GM04503 (cell line): ENCODE measurements at regions not wholly inside any gene's neighbourhood (a gene's known extent, or its start where the extent isn't known, plus 50 kb on each side); places are given as distances from the start of the nearest gene placed in this dataset.
"Not testable (repeated sequence)": the region's sequence is repeated elsewhere in the genome, so short reads cannot be mapped to it uniquely, and the experiment has no call there.

ENCODE experiments used
- DNase-seq: peaks from one replicate; pipeline ENCODE4 v3.0.0-alpha.2; 2012; ENCODE audit warnings: low read depth

DNA sequence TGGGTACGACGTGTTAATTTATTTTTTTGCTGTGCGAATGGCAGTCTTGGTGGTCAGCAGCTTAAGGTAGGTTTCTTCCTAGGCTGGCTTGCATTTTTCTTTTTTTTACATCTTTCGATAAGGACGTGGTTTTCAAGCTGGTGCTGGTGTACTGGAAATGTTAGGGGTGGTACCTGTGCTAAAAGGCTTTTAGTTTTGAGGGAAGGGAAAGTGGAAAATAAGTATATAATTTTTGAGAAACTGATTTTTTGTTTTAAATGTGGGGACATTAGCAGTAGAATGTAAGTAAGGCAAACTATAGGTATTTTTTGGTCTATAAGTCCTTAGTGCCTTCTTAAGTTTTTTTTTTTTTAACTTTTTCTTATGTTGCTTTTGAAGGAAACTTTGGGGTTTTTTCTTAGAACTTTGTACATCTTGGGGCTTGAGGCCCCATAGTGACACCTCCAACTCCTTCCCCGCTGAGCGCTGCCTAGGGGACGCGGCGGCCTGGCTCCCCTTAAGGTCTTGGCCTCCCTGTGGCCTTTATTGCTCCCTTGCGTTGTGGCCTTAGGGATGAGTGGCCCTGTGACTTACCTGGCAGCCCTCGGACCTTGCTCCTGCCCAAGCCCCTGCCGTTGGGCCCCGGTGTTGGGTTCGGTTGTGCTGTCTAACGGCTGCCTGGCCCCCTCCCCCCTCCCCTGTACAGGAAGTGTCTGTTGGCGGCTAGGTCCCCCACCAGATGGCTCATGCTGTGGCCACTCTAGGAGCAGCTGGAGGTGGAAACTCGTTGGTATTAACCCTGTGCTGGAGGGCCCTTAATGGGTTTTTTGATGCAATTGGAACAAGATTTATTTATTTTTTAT is 88.0 kb upstream of the RPRML start:
- DNase-seq, result peak; percentile 55

DNA sequence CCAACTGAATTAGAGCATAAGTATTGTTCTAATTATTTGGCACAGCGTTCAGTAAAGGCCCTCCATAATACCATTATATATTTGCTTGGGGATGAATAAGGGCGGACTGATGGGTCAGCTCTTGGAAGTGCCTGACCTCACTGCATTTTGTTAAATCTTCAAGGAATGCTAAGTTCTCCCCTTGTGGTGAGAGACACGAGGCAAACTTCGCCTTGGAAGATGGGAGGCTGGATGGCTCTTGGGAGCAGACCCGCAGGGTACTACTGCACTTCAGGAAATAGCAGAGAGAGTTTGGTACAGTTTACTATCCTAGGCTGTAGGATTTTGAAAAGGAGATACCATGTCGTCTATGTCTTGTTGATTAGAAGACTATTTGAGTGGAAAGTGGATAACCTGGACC is 87.0 kb upstream of the RPRML start:
- no peak for DNase-seq

DNA sequence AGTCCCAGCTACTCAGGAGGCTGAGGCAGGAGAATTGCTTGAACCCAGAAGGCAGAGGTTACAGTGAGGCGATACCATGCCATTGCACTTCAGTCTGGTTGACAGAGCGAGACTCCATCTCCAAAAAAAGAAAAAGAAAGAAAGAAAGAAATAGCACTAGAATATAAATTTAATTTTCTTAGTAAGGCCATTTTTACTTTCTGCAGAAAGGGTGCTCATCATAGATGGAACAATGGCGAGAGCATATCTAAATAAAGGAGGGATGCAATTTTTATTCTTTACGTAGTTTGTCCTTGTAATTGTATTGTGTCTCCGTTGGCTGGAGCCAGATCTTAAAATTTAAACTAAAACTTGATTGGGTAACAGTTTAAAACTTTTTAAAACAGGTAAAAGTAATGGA is 85.6 kb upstream of the RPRML start:
- no peak for DNase-seq

DNA sequence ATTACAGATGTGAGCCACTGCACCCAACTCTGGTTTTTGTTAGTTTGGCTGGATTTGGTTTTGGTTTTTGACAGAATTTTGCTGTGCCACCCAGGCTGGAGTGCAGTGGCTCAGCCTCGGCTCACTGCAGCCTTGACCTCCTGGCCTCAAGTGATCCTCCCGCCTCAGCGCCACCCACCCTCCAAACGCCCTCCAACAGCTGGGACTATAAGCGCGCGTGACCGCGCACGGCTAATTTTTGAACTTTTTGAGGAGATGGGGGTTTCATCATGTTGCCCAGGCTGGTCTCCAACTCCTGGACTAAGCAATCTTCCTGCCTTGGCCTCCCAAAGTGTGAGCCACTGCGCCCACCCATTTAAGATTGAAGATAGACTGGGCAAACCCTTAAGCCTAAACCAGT is 84.4 kb upstream of the RPRML start:
- DNase-seq, result no peak

DNA sequence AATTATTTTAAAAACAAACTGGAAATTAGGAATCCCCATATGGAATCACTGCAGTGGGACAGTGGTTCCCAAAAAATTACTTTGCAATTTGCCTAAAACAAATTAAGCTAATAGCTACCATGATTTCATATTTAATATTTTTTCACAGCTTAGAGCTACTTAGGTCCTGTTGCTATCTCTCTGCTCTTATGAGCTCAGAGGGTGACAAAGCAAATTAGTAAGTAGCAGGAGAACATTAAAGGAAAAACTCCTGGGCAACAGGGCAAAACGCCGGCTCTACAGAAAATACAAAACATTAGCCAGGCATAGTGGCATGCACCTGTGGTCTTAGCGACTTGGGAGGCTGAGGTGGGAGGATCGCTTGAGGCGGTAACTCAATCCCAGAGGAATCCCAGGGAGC is 83.8 kb upstream of the RPRML start:
- not testable (repeated sequence) for DNase-seq

DNA sequence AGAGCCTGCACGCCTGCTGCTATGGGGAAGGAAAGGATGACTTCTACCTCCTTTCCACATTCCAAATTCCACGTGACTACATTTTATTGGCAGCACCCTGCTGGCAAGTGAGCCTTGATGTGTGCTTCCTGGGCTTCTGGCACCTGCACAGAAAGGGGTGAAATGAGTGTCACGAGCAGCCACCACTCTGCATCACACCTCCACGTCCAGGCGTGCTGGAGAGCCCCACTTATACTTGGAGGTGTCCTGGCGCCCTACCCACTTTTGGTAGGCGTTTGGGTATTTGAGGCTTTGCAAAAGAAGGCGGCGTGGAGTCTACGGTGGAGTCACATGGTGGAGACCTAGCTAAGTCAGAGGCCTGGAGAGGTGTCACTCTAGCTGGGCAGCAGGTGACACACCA is 81.0 kb upstream of the RPRML start:
- not testable (repeated sequence) for DNase-seq

DNA sequence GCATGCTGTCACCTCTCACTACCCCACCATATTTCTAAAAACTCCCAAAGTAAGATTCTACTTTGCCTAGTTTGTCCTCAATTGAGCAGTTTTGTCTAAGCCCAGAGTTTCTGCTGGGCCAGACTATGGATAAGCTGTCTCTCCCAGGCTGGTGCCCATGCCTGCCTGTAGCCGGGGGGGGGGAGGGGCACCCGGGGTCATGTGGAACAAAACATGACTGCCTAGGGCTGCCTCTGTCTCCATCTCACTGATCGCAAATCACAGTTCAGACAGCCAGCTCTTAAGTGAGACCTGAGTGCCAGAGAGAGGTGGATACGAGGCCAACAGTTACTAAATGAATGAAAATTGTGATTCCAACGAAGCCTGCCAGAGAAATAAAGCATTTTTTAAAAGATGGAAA is 78.8 kb upstream of the RPRML start:
- no peak for DNase-seq

DNA sequence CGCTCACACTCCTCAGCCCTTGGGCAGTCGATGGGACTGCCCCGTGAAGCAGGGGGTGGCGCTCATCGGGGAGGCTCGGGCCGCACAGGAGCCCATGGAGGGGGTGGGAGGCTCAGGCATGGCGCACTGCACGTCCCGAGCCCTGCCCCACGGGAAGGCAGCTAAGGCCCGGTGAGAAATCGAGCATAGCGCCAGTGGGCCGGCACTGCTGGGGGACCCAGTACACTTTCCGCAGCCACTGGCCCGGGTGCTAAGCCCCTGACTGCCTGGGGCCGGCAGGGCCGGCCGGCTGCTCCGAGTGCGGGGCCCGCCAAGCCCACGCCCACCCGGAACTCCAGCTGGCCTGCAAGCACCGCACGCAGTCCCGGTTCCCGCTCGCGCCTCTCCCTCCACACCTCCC is 78.2 kb upstream of the RPRML start:
- DNase-seq, result not testable (repeated sequence)

DNA sequence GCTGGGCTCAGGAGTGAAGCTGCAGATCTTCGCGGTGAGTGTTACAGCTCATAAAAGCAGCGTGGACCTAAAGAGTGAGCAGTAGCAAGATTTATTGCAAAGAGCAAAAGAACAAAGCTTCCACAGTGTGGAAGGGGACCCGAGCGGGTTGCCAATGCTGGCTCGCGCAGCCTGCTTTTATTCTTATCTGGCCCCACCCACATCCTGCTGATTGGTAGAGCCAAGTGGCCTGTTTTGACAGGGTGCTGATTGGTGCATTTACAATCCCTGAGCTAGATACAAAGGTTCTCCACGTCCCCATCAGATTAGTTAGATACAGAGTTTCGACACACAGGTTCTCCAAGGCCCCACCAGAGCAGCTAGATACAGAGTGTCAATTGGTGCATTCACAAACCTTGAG is 77.6 kb upstream of the RPRML start:
- not testable (repeated sequence) for DNase-seq
